IMR-90 (cell line): ENCODE measurements at regions not wholly inside any gene's neighbourhood (a gene's known extent, or its start where the extent isn't known, plus 50 kb on each side); places are given as distances from the start of the nearest gene placed in this dataset.

ENCODE experiments used
- ATAC-seq: fragments of 200-7000 bp; cut with Tn5 transposase; 2 replicates; pipeline ENCODE4 v1.9.1; 2020; ENCODE audit warnings: low read depth, mild to moderate bottlenecking, moderate library complexity
- BruUV-seq: library from RNA; stranded (reverse); fragments of 400-500 nt; replicated peaks from 2 replicates; lab custom pipeline; 2021; lab: Mats Ljungman, UMichigan
- CTCF ChIA-PET: fragments of 300-600 bp; formaldehyde crosslinking; extraction: SDS; loops from one replicate; lab custom pipeline; 2021; ENCODE audit warnings: antibody characterized with exemption; lab: Yijun Ruan, JAX
- POLR2A ChIA-PET: fragments of 300-600 bp; sonication (Branson Sonifier 250); formaldehyde crosslinking; loops from one replicate; lab custom pipeline; 2022; ENCODE audit warnings: antibody characterized with exemption; ENCODE audit not compliant: unreplicated experiment; lab: Charles Lee
- DNase-seq: peaks from one replicate; pipeline ENCODE4 v3.0.0; 2013
- H2AFZ ChIP-seq: replicated peaks from 2 replicates; pipeline ENCODE3; 2013; ENCODE audit warnings: low read length, mild to moderate bottlenecking; ENCODE audit not compliant: poor library complexity
- H2AK5ac ChIP-seq: 2 replicates; pipeline ENCODE4 v1.6.1; 2013; ENCODE audit warnings: low read depth, low read length, inconsistent platforms
- H2AK9ac ChIP-seq: replicated peaks from 2 replicates; pipeline ENCODE3; 2013; ENCODE audit warnings: mild to moderate bottlenecking, low read depth, low read length, moderate library complexity; ENCODE audit not compliant: poor library complexity
- H2BK120ac ChIP-seq: 2 replicates; pipeline ENCODE4 v1.6.1; 2013; ENCODE audit warnings: low read depth, low read length, inconsistent platforms
- H2BK15ac ChIP-seq: 3 replicates; pipeline ENCODE4 v1.6.1; 2013; ENCODE audit warnings: low read depth, low read length, inconsistent platforms
- H2BK20ac ChIP-seq: 2 replicates; pipeline ENCODE4 v1.6.1; 2013; ENCODE audit warnings: low read depth, mild to moderate bottlenecking, inconsistent platforms, low read length, moderate library complexity
- H2BK5ac ChIP-seq: 2 replicates; pipeline ENCODE4 v1.6.1; 2013; ENCODE audit warnings: mild to moderate bottlenecking, low read depth, low read length, inconsistent platforms; ENCODE audit not compliant: poor library complexity, severe bottlenecking
- H3K14ac ChIP-seq: replicated peaks from 2 replicates; pipeline ENCODE4 v1.6.1; 2013; ENCODE audit warnings: low read depth, low read length, inconsistent platforms
- H3K18ac ChIP-seq: 2 replicates; pipeline ENCODE4 v1.6.1; 2013; ENCODE audit warnings: low read depth, low read length, control low read depth
- H3K23ac ChIP-seq: 2 replicates; pipeline ENCODE4 v1.6.1; 2013; ENCODE audit warnings: low read depth, low read length, inconsistent platforms
- H3K27ac ChIP-seq: 2 replicates; pipeline ENCODE4 v1.5.1; 2013; ENCODE audit warnings: mild to moderate bottlenecking, control low read depth, low read length; ENCODE audit not compliant: insufficient read depth
- H3K27me3 ChIP-seq: 2 replicates; pipeline ENCODE4 v1.6.1; 2013; ENCODE audit warnings: low read length; ENCODE audit not compliant: control insufficient read depth, insufficient read depth
- H3K36me3 ChIP-seq: 2 replicates; pipeline ENCODE4 v1.6.1; 2013; ENCODE audit warnings: low read length, mixed read lengths; ENCODE audit not compliant: control insufficient read depth, insufficient read depth
- H3K4ac ChIP-seq: 2 replicates; pipeline ENCODE4 v1.6.1; 2013; ENCODE audit warnings: low read depth, low read length, inconsistent platforms
- H3K4me1 ChIP-seq: 2 replicates; pipeline ENCODE4 v1.6.1; 2013; ENCODE audit warnings: low read length, mixed read lengths; ENCODE audit not compliant: control insufficient read depth, insufficient read depth
- H3K4me2 ChIP-seq: 2 replicates; pipeline ENCODE4 v1.6.1; 2013; ENCODE audit warnings: low read depth, mild to moderate bottlenecking, control low read depth, low read length, moderate library complexity
- H3K4me3 ChIP-seq: 2 replicates; pipeline ENCODE4 v1.5.1; 2013; ENCODE audit warnings: low read depth, mild to moderate bottlenecking, control low read depth, low read length, moderate library complexity; ENCODE audit not compliant: insufficient read depth
- H3K56ac ChIP-seq: 2 replicates; pipeline ENCODE4 v1.6.1; 2013; ENCODE audit warnings: low read length, inconsistent platforms; ENCODE audit not compliant: insufficient read depth; ENCODE audit errors: extremely low read depth
- H3K79me1 ChIP-seq, 2 experiments: 2 replicates each; pipeline ENCODE4 v1.6.1; 2013; ENCODE audit warnings: low read length in 2 of 2, inconsistent platforms in 1 of 2, low read depth in 1 of 2
- H3K9ac ChIP-seq: 2 replicates; pipeline ENCODE4 v1.6.1; 2013; ENCODE audit warnings: low read depth, low read length, control low read depth
- H3K9me1 ChIP-seq: 2 replicates; pipeline ENCODE4 v1.6.1; 2013; ENCODE audit warnings: low read length, inconsistent platforms; ENCODE audit not compliant: insufficient read depth
- H3K9me3 ChIP-seq: 2 replicates; pipeline ENCODE4 v1.6.1; 2013; ENCODE audit warnings: low read length; ENCODE audit not compliant: control insufficient read depth, insufficient read depth
- H4K20me1 ChIP-seq: 2 replicates; pipeline ENCODE4 v1.6.1; 2013; ENCODE audit warnings: low read length, inconsistent platforms; ENCODE audit not compliant: insufficient read depth
- H4K5ac ChIP-seq: 2 replicates; pipeline ENCODE4 v1.6.1; 2013; ENCODE audit warnings: mild to moderate bottlenecking, low read depth, low read length, control low read depth
- H4K8ac ChIP-seq, 2 experiments: 2 replicates each; pipeline ENCODE4 v1.6.1; 2013; ENCODE audit warnings: low read depth in 2 of 2, low read length in 2 of 2, control low read depth in 1 of 2, inconsistent platforms in 1 of 2
- H4K91ac ChIP-seq: 2 replicates; pipeline ENCODE4 v1.6.1; 2013; ENCODE audit warnings: low read depth, low read length, inconsistent platforms; ENCODE audit not compliant: insufficient read depth
- BHLHE40 ChIP-seq: fragments of 150-350 bp; IDR thresholded peaks from 2 replicates; pipeline ENCODE4 v1.6.1; 2016; ENCODE audit warnings: mild to moderate bottlenecking, low read depth, low read length
- CEBPB ChIP-seq: IDR thresholded peaks from 2 replicates; pipeline ENCODE4 v1.6.1; 2012; ENCODE audit warnings: low read depth, low read length, improper control_type of control experiment
- CHD1 ChIP-seq: IDR thresholded peaks from 2 replicates; pipeline ENCODE4 v1.6.1; 2012; ENCODE audit warnings: low read depth, low read length, improper control_type of control experiment
- ELK1 ChIP-seq: fragments of 150-350 bp; IDR thresholded peaks from 2 replicates; pipeline ENCODE4 v1.6.1; 2016; ENCODE audit warnings: low read depth, mild to moderate bottlenecking, low read length, moderate library complexity, borderline replicate concordance
- MAFK ChIP-seq: IDR thresholded peaks from 2 replicates; pipeline ENCODE4 v1.6.1; 2012; ENCODE audit warnings: low read depth, low read length, improper control_type of control experiment
- MAZ ChIP-seq: IDR thresholded peaks from 2 replicates; pipeline ENCODE4 v1.6.1; 2012; ENCODE audit warnings: low read depth, mild to moderate bottlenecking, low read length, improper control_type of control experiment, moderate library complexity, borderline replicate concordance
- MXI1 ChIP-seq: IDR thresholded peaks from 2 replicates; pipeline ENCODE4 v1.6.1; 2012; ENCODE audit warnings: low read depth, mild to moderate bottlenecking, low read length, moderate library complexity, borderline replicate concordance
- POLR2A ChIP-seq: IDR thresholded peaks from 2 replicates; pipeline ENCODE4 v1.6.1; 2012; ENCODE audit warnings: mild to moderate bottlenecking, low read depth, low read length
- RAD21 ChIP-seq: IDR thresholded peaks from 2 replicates; pipeline ENCODE4 v1.6.1; 2012; ENCODE audit warnings: low read length, improper control_type of control experiment
- RCOR1 ChIP-seq: IDR thresholded peaks from 2 replicates; pipeline ENCODE4 v1.6.1; 2012; ENCODE audit warnings: mild to moderate bottlenecking, low read length, improper control_type of control experiment; ENCODE audit not compliant: insufficient replicate concordance
- SMC3 ChIP-seq: fragments of 150-350 bp; IDR thresholded peaks from 2 replicates; pipeline ENCODE4 v1.6.1; 2016; ENCODE audit warnings: low read depth, mild to moderate bottlenecking, antibody characterized with exemption, low read length, moderate library complexity
- WGBS, 2 experiments: methylation state at CpG; one replicate each; pipeline versions ENCODE4 v1.1.5 to v1.1.7; 2013; ENCODE audit warnings: missing lambda C conversion rate in 2 of 2; ENCODE audit not compliant: insufficient read length in 1 of 2; ENCODE audit errors: extremely low coverage in 2 of 2; 5-methylcytosine and 5-hydroxymethylcytosine counted together
- dilution Hi-C: fragments of 300-500 bp; cut with HindIII; formaldehyde crosslinking; loops from one replicate; pipeline ENCODE4 v1.14.3; 2018; ENCODE audit warnings: low sequenced_read_pairs; ENCODE audit not compliant: unreplicated experiment
- in situ Hi-C: fragments of 300-500 bp; cut with MboI; formaldehyde crosslinking; loops from 3 replicates; pipeline ENCODE4 v1.14.3; 2019; ENCODE audit warnings: low sequenced_read_pairs, inconsistent platforms, mixed read lengths
- intact Hi-C: fragments of 100-400 bp; cut with micrococcal nuclease; formaldehyde crosslinking; loops from 2 replicates; pipeline ENCODE4 v1.10.0; 2022
- TF ChIP-seq, protein P1 (sequence below): conservative IDR thresholded peaks from 2 replicates; pipeline ENCODE4 v1.5.1; 2012; ENCODE audit warnings: mild to moderate bottlenecking, low read depth, low read length, improper control_type of control experiment
- TF ChIP-seq, protein P2 (sequence below): fragments of 150-350 bp; IDR thresholded peaks from 2 replicates; pipeline ENCODE4 v1.6.1; 2017; ENCODE audit warnings: mild to moderate bottlenecking, antibody characterized with exemption, low read length, low read depth

DNA sequence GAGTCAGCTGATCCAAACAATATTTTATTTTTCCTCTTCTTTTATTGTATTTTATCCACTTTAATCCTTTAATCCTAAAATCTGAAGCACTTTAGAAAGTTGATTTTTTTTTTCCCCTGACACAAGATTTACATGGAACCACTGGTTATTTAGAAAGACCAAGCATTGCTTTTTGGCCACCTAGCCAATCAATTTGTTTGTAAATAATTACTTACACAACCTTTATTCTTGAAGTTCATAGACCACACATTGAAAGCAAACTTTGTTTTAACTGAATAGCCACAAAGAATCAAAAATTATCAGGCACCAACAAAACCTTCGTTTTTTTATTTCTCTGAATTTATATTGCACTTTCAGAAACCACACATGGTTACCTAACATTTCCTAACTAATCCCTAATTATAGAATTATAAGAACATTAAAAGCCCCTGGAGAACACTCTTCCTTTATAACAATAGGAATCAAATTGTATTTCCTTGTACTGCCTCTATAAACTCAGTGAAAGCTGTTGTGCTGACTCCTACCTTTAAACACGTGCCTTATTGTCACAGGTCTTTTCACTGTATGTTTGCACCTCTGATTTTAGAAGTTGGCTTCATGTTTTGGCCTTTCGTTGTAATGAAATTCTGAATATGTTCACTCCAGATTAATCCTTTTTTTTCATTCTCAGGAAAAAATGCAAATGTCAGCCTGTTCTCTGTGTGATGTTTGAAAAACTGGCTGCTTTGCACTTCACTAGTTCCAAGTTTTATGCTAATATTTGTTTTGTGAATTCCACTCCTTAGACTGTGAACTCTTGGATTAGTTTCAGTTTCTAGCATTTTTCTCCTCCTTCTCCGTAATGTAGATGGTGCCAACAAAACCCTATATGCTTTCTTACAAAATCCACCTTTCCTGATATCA lies 1511.9 kb downstream of the REEP3 start:
- Histone ChIP-seq H4K5ac (no peak overlapping the region), H3K27me3 (no peaks in the 10 kb centered on the region), H4K20me1 (no peaks in the 10 kb centered on the region), H3K4ac (no peak overlapping the region), H2AFZ (no peak overlapping the region), H3K9me3 (peaks cover 19% of the 10 kb centered on the region), H4K8ac (no peak overlapping the region), H2AK5ac (no peak overlapping the region), H4K91ac (no peak overlapping the region), H3K4me3 (no peak overlapping the region), H3K23ac (no peak overlapping the region), H2BK120ac (no peak overlapping the region), H2BK5ac (no peak overlapping the region), H3K18ac (no peak overlapping the region), H3K79me1 (no peaks in the 10 kb centered on the region), H3K36me3 (no peaks in the 10 kb centered on the region), H2BK15ac (no peak overlapping the region), H2BK20ac (no peak overlapping the region), H3K9ac (no peak overlapping the region), H3K56ac (no peak overlapping the region), H2AK9ac (no peak overlapping the region), H3K4me1 (no peaks in the 10 kb centered on the region), H3K9me1 (no peaks in the 10 kb centered on the region), H3K27ac (no peak overlapping the region), H3K4me2 (no peak overlapping the region), H3K14ac (no peak overlapping the region)
- TF ChIP-seq MXI1 (no peak), CHD1 (no peak), MAFK (no peak), CEBPB (no peak), ELK1 (no peak), SMC3 (no peak), POLR2A (no peak), MAZ (no peak), BHLHE40 (no peak), RCOR1 (no peak), RAD21 (no peak)
- TF ChIP-seq, protein P1, sequence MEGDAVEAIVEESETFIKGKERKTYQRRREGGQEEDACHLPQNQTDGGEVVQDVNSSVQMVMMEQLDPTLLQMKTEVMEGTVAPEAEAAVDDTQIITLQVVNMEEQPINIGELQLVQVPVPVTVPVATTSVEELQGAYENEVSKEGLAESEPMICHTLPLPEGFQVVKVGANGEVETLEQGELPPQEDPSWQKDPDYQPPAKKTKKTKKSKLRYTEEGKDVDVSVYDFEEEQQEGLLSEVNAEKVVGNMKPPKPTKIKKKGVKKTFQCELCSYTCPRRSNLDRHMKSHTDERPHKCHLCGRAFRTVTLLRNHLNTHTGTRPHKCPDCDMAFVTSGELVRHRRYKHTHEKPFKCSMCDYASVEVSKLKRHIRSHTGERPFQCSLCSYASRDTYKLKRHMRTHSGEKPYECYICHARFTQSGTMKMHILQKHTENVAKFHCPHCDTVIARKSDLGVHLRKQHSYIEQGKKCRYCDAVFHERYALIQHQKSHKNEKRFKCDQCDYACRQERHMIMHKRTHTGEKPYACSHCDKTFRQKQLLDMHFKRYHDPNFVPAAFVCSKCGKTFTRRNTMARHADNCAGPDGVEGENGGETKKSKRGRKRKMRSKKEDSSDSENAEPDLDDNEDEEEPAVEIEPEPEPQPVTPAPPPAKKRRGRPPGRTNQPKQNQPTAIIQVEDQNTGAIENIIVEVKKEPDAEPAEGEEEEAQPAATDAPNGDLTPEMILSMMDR = no peak
- TF ChIP-seq, protein P2, sequence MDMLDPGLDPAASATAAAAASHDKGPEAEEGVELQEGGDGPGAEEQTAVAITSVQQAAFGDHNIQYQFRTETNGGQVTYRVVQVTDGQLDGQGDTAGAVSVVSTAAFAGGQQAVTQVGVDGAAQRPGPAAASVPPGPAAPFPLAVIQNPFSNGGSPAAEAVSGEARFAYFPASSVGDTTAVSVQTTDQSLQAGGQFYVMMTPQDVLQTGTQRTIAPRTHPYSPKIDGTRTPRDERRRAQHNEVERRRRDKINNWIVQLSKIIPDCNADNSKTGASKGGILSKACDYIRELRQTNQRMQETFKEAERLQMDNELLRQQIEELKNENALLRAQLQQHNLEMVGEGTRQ = no peak
- CTCF ChIA-PET = no interaction called here
- BruUV-seq = no TSS peak
- POLR2A ChIA-PET = no interaction called here
- no CpG with 5 or more reads among the region's 4 CpGs for WGBS, 2 experiments
- ATAC-seq = no peak
- intact Hi-C loops (no loop called here), dilution Hi-C loops (no loop called here), in situ Hi-C loops (no loop called here)
- DNase-seq = no peak
